Cardiac fibroblast (primary cell): ENCODE measurements at regions not wholly inside any gene's neighbourhood (a gene's known extent, or its start where the extent isn't known, plus 50 kb on each side); places are given as distances from the start of the nearest gene placed in this dataset.

ENCODE experiments used
- DNase-seq, 2 donors: peaks; one replicate each; pipeline versions ENCODE4 v3.0.0 to v3.0.0-alpha.2; 2010; ENCODE audit warnings: low read depth in 2 of 2
- H3K4me3 ChIP-seq, 2 donors: replicated peaks in 1 of 2; 1 replicate in 1 of 2; 2 replicates in 1 of 2; pipeline ENCODE4 v1.5.1; 2011; ENCODE audit warnings: low read depth in 2 of 2, low read length in 2 of 2, mild to moderate bottlenecking in 2 of 2, moderate library complexity in 1 of 2
- TF ChIP-seq, protein P1 (sequence below): IDR thresholded peaks from one replicate; pipeline ENCODE4 v1.5.1; 2011; ENCODE audit warnings: low read depth, mild to moderate bottlenecking, low read length, inconsistent platforms

DNA sequence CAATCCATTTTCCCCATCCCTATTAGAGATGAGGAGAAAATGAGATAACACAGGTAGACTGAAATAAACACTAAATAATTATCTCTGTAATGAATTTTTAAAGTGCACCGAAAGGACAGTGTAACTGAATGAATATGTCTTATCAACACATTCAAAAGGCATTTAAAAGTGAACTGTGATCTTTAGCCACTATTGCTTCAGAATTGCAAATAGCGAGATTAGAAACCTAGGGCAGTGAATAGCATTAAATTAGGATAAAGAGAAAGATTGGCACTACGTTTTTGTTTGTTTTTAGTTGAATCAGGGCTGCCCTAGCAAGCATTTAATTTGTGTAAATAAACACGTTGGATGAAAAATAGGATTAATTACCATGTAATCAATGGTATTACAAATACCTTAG is 537.5 kb downstream of the ELAVL2 start:
- no peak for DNase-seq
- TF ChIP-seq, protein P1, sequence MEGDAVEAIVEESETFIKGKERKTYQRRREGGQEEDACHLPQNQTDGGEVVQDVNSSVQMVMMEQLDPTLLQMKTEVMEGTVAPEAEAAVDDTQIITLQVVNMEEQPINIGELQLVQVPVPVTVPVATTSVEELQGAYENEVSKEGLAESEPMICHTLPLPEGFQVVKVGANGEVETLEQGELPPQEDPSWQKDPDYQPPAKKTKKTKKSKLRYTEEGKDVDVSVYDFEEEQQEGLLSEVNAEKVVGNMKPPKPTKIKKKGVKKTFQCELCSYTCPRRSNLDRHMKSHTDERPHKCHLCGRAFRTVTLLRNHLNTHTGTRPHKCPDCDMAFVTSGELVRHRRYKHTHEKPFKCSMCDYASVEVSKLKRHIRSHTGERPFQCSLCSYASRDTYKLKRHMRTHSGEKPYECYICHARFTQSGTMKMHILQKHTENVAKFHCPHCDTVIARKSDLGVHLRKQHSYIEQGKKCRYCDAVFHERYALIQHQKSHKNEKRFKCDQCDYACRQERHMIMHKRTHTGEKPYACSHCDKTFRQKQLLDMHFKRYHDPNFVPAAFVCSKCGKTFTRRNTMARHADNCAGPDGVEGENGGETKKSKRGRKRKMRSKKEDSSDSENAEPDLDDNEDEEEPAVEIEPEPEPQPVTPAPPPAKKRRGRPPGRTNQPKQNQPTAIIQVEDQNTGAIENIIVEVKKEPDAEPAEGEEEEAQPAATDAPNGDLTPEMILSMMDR, result no peak
- no peak overlapping the region for H3K4me3 ChIP-seq

DNA sequence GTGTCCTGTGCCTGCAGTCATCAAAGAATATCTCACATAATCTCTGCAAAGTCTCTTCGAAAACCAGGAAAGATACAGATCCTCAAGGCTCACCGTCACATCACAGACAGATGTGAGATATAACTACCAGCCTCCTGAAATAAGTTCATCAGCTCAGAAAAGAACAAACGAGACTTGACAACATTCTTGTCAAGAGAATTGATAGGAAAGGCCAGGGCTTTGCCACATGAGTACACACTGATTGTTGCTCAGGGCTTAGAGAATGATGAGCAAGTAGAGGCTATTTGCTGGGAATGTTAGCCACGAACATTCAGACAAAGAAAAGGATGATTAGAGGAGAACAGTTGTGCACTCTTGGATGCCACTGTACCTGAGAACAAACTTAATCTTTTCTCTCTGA is 535.1 kb downstream of the ELAVL2 start:
- H3K4me3 ChIP-seq, result no peak overlapping the region
- DNase-seq, result no peak
- TF ChIP-seq, protein P1, result no peak

DNA sequence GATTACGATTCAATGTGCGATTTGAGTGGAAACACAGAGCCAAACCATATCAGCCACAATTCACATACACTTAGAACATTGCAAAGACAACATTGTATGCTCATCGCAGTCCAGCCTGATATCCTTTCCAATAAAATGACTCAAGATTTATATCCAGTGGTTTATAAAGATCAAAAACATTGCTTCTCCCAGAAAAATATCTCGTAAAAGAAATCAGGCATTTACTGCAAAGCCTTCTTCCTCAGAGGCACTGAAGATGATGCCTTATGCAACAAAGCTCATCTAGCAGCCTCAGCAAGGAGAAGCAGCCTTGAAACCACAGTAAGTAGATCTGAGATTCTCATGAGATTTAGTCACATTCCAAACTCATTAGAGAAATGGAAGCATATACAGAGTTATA is 523.8 kb downstream of the ELAVL2 start:
- TF ChIP-seq, protein P1, result no peak
- no peak for DNase-seq

DNA sequence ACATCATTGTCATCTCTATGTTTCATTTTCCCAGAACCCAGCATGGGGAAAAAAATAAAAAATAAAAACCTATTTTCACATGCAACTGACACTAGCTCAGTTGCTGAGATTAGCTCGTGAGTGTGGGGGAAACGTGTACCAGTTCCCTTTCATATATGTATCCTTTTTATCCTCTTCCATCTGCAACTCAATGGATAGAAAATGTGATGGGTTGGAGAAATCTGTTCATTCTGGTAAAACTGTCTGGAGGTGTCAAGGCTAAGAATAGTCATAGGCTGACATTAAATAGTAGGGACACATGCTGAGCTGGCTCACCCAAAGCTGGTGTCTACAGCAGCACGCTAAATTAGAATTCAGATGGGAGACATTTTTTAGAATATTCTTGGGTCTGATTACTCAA is 519.3 kb downstream of the ELAVL2 start:
- DNase-seq, result no peak
- H3K4me3 ChIP-seq, result no peak overlapping the region
- TF ChIP-seq, protein P1, result no peak

More for the DNA sequence above, 523.8 kb downstream of the ELAVL2 start:
- H3K4me3 ChIP-seq, result no peak overlapping the region

DNA sequence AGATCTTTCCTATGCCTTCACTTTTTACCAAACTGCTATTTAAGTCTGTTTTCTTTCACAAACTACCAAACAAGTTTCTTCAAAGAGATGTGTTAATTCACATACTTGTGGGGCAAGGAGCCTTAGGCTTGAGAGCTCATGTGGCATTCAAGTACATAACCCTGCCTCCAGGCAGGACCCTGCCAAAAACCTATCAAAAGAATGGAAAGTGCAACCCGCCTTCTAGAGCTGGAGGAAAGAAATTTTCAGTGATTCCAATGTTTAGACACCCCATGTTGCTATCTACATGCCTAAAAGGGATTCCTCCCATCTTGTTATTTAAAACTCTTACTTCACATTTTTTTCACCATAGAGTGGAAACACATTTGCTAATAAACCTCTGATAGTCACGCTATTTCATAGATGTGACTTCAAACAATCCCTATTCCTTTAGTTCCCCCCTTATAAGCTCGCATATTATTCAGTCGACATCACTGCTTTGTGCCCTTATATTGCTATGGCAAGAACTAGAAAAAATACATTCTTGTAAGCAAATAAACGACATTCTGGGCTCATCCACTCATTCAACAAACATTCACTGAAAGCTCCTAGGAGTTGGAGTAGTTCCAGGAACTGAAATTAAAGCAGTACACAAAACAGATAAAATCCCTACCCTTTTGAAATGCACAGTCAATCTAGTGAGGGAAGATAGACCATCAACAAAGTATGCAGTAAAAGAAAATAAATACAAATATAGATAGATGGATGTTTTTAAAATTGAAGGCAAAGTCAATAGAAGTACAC is 518.1 kb downstream of the ELAVL2 start:
- no peak overlapping the region for H3K4me3 ChIP-seq
- no peak for DNase-seq
- TF ChIP-seq, protein P1, result no peak

DNA sequence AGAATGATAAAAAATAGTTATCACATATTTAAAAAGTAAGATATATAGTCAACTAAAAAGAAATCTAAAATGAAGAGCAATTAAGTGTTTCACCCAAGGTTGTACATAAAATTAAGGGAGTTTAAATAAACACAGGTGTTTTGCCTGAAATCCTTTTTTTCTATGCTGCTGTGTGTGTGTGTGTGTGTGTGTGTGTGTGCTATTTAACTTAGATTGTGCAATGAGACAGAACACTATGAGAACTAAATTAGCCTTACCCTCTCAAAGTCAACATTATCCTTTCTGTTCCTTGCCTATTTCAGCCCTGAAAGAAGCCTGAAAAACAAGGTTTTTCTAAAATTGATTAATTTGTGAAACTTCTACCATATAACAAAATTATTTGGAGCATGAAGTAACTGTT is 516.2 kb downstream of the ELAVL2 start:
- TF ChIP-seq, protein P1, result no peak

DNA sequence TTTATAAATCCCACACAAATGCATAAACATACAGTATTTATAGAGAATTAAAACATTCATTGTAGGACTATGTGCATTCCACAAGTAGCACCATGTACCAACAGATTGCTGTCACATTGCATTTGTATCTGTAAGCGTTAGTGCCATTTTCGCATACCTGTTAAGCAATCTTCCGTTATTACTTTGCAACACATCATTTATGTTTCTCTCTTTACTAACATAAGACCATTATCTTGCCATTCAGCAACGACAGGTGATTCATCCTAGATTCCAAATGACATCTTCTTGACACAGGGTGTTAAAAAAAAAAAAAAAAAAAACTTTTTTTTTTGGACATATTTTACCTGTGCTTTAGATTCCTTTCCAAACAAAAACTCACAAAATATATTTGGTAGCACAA is 511.8 kb downstream of the ELAVL2 start:
- no peak for DNase-seq
- H3K4me3 ChIP-seq, result no peak overlapping the region
- TF ChIP-seq, protein P1, result no peak

More for the DNA sequence above, 516.2 kb downstream of the ELAVL2 start:
- no peak overlapping the region for H3K4me3 ChIP-seq
- no peak for DNase-seq
